BE2C (cell line): ENCODE measurements at regions not wholly inside any gene's neighbourhood (a gene's known extent, or its start where the extent isn't known, plus 50 kb on each side); places are given as distances from the start of the nearest gene placed in this dataset.
"Not testable (repeated sequence)": the region's sequence is repeated elsewhere in the genome, so short reads cannot be mapped to it uniquely, and the experiment has no call there.

Experiments
- DNase-seq: peaks from one replicate; pipeline ENCODE4 v3.0.0-alpha.2; 2020
- H3K27me3 ChIP-seq: fragments of 250-450 bp; sonication (Bioruptor Pico); 2 replicates; pipeline ENCODE4 v1.5.1; 2020; ENCODE audit warnings: mild to moderate bottlenecking
- H3K36me3 ChIP-seq: fragments of 250-450 bp; sonication (Bioruptor Pico); 2 replicates; pipeline ENCODE4 v1.5.1; 2020; ENCODE audit warnings: mild to moderate bottlenecking
- H3K4me1 ChIP-seq: fragments of 250-450 bp; sonication (Bioruptor Pico); 2 replicates; pipeline ENCODE4 v1.5.1; 2020
- H3K4me3 ChIP-seq: 2 replicates; pipeline ENCODE4 v1.5.1; 2011; ENCODE audit warnings: low read depth, low read length
- H3K9me3 ChIP-seq: fragments of 250-450 bp; sonication (Bioruptor Pico); 2 replicates; pipeline ENCODE4 v1.5.1; 2020
- CTCF ChIP-seq: IDR thresholded peaks from 2 replicates; pipeline ENCODE4 v1.5.1; 2012; ENCODE audit warnings: mild to moderate bottlenecking, low read depth, low read length

GRCh38 chr7:49023345-49024328 lies 99.3 kb downstream of the CDC14C start:
- no peak overlapping the region for H3K4me3 ChIP-seq
- no peaks in the 10 kb centered on the region for H3K36me3 ChIP-seq
- TF ChIP-seq CTCF: no peak
- H3K4me1 ChIP-seq: no peaks in the 10 kb centered on the region
- H3K9me3 ChIP-seq: no peaks in the 10 kb centered on the region
- no peak for DNase-seq
- no peaks in the 10 kb centered on the region for H3K27me3 ChIP-seq

- DNase-seq: no peak
- no peak for TF ChIP-seq CTCF
- H3K4me1 ChIP-seq: no peaks in the 10 kb centered on the region
These were observed 105.9 kb downstream of the CDC14C start for GRCh38 chr7:49030221-49030620.

GRCh38 chr7:49033140-49033539 lies 108.8 kb downstream of the CDC14C start:
- not testable (repeated sequence) for H3K36me3 ChIP-seq, H3K27me3 ChIP-seq, H3K4me1 ChIP-seq, H3K9me3 ChIP-seq, DNase-seq, H3K4me3 ChIP-seq

More at GRCh38 chr7:49030221-49030620, 105.9 kb downstream of the CDC14C start:
- Histone ChIP-seq H3K36me3 (no peaks in the 10 kb centered on the region), H3K27me3 (no peaks in the 10 kb centered on the region), H3K9me3 (no peaks in the 10 kb centered on the region), H3K4me3 (no peak overlapping the region)

- no peak for TF ChIP-seq CTCF
- Histone ChIP-seq H3K27me3 (no peaks in the 10 kb centered on the region), H3K36me3 (no peaks in the 10 kb centered on the region), H3K4me1 (no peaks in the 10 kb centered on the region), H3K4me3 (no peak overlapping the region), H3K9me3 (no peaks in the 10 kb centered on the region)
- DNase-seq: no peak
These were observed 113.2 kb downstream of the CDC14C start for GRCh38 chr7:49037346-49038210.

- Histone ChIP-seq H3K4me1 (no peaks in the 10 kb centered on the region), H3K36me3 (no peaks in the 10 kb centered on the region), H3K27me3 (no peaks in the 10 kb centered on the region), H3K4me3 (no peak overlapping the region), H3K9me3 (no peaks in the 10 kb centered on the region)
- TF ChIP-seq CTCF: no peak
- DNase-seq: no peak
These were observed 114.5 kb downstream of the CDC14C start for GRCh38 chr7:49038821-49039358.

GRCh38 chr7:49060743-49061142 lies 136.4 kb downstream of the CDC14C start:
- H3K27me3 ChIP-seq: no peaks in the 10 kb centered on the region
- no peaks in the 10 kb centered on the region for H3K4me1 ChIP-seq
- no peaks in the 10 kb centered on the region for H3K9me3 ChIP-seq
- H3K4me3 ChIP-seq: no peak overlapping the region
- no peak for DNase-seq
- TF ChIP-seq CTCF: no peak
- no peaks in the 10 kb centered on the region for H3K36me3 ChIP-seq
